Kidney (tissue), 13 donors: ENCODE measurements at regions not wholly inside any gene's neighbourhood (a gene's known extent, or its start where the extent isn't known, plus 50 kb on each side); places are given as distances from the start of the nearest gene placed in this dataset.

Source experiments
- DNase-seq, 5 donors: peaks; one replicate each; pipeline ENCODE4 v3.0.0-alpha.2; 2013 to 2020
- FAIRE-seq: peaks from 2 replicates; lab custom pipeline; 2012; peaks lifted over from hg19 to GRCh38; lab: Jason Lieb, UNC
- H3K27ac ChIP-seq, 2 donors: one replicate each; pipeline ENCODE4 v1.7.0; 2013; ENCODE audit warnings: low read depth in 2 of 2, low read length in 2 of 2, inconsistent platforms in 1 of 2
- H3K27me3 ChIP-seq: one replicate; pipeline ENCODE4 v1.7.1; 2013; ENCODE audit warnings: low read length, inconsistent platforms; ENCODE audit not compliant: control insufficient read depth, insufficient read depth
- H3K36me3 ChIP-seq, 3 donors: one replicate each; pipeline versions ENCODE4 v1.7.0 to v1.7.1; 2013; ENCODE audit warnings: low read length in 3 of 3, control low read depth in 1 of 3, inconsistent platforms in 1 of 3; ENCODE audit not compliant: insufficient read depth in 3 of 3, control insufficient read depth in 2 of 3
- H3K4me1 ChIP-seq, 3 donors: one replicate each; pipeline versions ENCODE4 v1.7.0 to v1.7.1; 2013; ENCODE audit warnings: low read length in 3 of 3, inconsistent platforms in 1 of 3, low read depth in 1 of 3; ENCODE audit not compliant: control insufficient read depth in 2 of 3, insufficient read depth in 2 of 3
- H3K4me3 ChIP-seq, 3 donors: one replicate each; pipeline versions ENCODE4 v1.7.0 to v1.8.1; 2013; ENCODE audit warnings: low read length in 3 of 3, control low read depth in 1 of 3, inconsistent platforms in 1 of 3
- H3K9ac ChIP-seq, 3 donors: one replicate each; pipeline versions ENCODE4 v1.7.0 to v1.7.1; 2013; ENCODE audit warnings: low read length in 3 of 3, control low read depth in 1 of 3, inconsistent platforms in 1 of 3
- H3K9me3 ChIP-seq, 3 donors: one replicate each; pipeline versions ENCODE4 v1.7.0 to v1.7.1; 2013; ENCODE audit warnings: low read length in 3 of 3, control low read depth in 1 of 3, inconsistent platforms in 1 of 3; ENCODE audit not compliant: control insufficient read depth in 2 of 3, insufficient read depth in 1 of 3
- CTCF ChIP-seq: IDR thresholded peaks from 3 replicates; pipeline ENCODE4 v1.5.1; 2012; ENCODE audit warnings: mild to moderate bottlenecking, moderate library complexity, borderline replicate concordance; ENCODE audit not compliant: insufficient read depth; ENCODE audit errors: extremely low read depth
- intact Hi-C: fragments of 100-400 bp; cut with DNase I; formaldehyde crosslinking; loops from one replicate; pipeline ENCODE4 v1.11.1; 2022
- donor health status: control.
- donor health status: control.
- donor health status: control.
- donor health status: control.
- donor health status: control.
- donor health status: DM: yes; HTN: yes; CAD: no.
- donor health status: Normal renal cell carcinoma (clear cell type).

GRCh38 chr3:68334367-68334986, 597.9 kb downstream of the TAFA4 start:
- FAIRE-seq (no peak), DNase-seq (no peak)
- Histone ChIP-seq H3K4me1 (no peaks in the 10 kb centered on the region), H3K9me3 (no peaks in the 10 kb centered on the region), H3K9ac (no peak overlapping the region), H3K4me3 (no peak overlapping the region), H3K27me3 (no peaks in the 10 kb centered on the region), H3K27ac (no peak overlapping the region), H3K36me3 (no peaks in the 10 kb centered on the region)
- intact Hi-C loops: no loop called here
- no peak for TF ChIP-seq CTCF

- TF ChIP-seq CTCF: no peak
- no peak for FAIRE-seq
- Histone ChIP-seq H3K9me3 (no peaks in the 10 kb centered on the region), H3K36me3 (no peaks in the 10 kb centered on the region), H3K9ac (no peak overlapping the region), H3K27me3 (no peaks in the 10 kb centered on the region), H3K4me3 (no peak overlapping the region), H3K4me1 (no peaks in the 10 kb centered on the region), H3K27ac (no peak overlapping the region)
- no peak for DNase-seq
- intact Hi-C loops: no loop called here
These were observed 604.3 kb downstream of the TAFA4 start for GRCh38 chr3:68328049-68328448.

- Histone ChIP-seq H3K27ac (no peak overlapping the region), H3K9ac (no peak overlapping the region), H3K9me3 (no peaks in the 10 kb centered on the region), H3K36me3 (no peaks in the 10 kb centered on the region), H3K4me1 (no peaks in the 10 kb centered on the region), H3K27me3 (no peaks in the 10 kb centered on the region), H3K4me3 (no peak overlapping the region)
- FAIRE-seq (no peak), DNase-seq (no peak)
- TF ChIP-seq CTCF: no peak
- intact Hi-C loops: no loop called here
These were observed 616.4 kb downstream of the TAFA4 start for GRCh38 chr3:68315964-68316363.

GRCh38 chr3:68315546-68315945, 616.8 kb downstream of the TAFA4 start:
- intact Hi-C loops: no loop called here

More at GRCh38 chr3:68315546-68315945, 616.8 kb downstream of the TAFA4 start:
- H3K4me3 ChIP-seq: no peak overlapping the region
- no peak overlapping the region for H3K9ac ChIP-seq
- no peak for DNase-seq
- no peaks in the 10 kb centered on the region for H3K4me1 ChIP-seq
- TF ChIP-seq CTCF: no peak
- no peak overlapping the region for H3K27ac ChIP-seq
- no peak for FAIRE-seq
- H3K36me3 ChIP-seq: no peaks in the 10 kb centered on the region
- H3K27me3 ChIP-seq: no peaks in the 10 kb centered on the region
- H3K9me3 ChIP-seq: no peaks in the 10 kb centered on the region
